HG03520 (cell line): ENCODE measurements at regions not wholly inside any gene's neighbourhood (a gene's known extent, or its start where the extent isn't known, plus 50 kb on each side); places are given as distances from the start of the nearest gene placed in this dataset.

Experiments
- ATAC-seq: cut with Tn5 transposase; IDR thresholded peaks from one replicate; pipeline ENCODE4 v1.9.1; 2021; ENCODE audit warnings: mild to moderate bottlenecking, moderate library complexity; ENCODE audit not compliant: unreplicated experiment

DNA sequence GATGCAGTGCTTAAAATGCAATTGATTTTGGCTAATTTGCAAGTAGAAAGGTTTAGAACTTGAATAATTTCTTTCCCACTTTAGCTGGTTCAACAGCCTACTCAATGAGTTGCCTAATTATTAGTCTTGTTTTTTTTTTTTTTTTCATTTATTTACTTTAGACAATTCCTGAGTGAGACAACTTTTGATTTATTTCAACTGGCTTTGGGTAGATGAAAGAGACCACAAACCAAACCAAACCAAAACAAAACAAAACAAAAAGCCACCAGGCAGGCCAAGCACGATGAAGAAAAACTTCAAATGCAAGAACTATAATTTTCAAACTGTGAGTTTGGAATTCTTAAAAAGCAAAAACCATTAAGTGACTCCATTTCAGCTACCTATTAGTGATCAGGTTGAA lies 469.9 kb downstream of the GBE1 start:
- ATAC-seq, result no peak

DNA sequence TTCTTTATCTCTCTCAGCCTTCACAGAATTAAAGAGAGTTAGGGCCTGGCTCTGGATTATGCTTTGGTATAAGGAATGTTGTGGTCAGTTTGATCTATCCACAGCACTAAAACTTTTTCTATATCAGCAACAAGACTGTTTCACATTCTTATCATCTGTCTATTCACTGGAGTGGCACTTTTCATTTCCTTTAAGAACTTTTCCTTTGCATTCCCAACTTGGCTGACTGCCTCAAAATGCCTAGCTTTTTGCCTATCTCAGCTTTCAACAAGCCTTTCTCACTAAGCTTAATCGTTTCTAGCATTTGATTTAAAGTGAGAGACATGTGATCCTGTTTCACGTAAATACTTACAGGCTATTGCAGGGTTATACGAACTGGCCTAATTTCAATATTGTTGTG lies 471.8 kb downstream of the GBE1 start:
- no peak for ATAC-seq

DNA sequence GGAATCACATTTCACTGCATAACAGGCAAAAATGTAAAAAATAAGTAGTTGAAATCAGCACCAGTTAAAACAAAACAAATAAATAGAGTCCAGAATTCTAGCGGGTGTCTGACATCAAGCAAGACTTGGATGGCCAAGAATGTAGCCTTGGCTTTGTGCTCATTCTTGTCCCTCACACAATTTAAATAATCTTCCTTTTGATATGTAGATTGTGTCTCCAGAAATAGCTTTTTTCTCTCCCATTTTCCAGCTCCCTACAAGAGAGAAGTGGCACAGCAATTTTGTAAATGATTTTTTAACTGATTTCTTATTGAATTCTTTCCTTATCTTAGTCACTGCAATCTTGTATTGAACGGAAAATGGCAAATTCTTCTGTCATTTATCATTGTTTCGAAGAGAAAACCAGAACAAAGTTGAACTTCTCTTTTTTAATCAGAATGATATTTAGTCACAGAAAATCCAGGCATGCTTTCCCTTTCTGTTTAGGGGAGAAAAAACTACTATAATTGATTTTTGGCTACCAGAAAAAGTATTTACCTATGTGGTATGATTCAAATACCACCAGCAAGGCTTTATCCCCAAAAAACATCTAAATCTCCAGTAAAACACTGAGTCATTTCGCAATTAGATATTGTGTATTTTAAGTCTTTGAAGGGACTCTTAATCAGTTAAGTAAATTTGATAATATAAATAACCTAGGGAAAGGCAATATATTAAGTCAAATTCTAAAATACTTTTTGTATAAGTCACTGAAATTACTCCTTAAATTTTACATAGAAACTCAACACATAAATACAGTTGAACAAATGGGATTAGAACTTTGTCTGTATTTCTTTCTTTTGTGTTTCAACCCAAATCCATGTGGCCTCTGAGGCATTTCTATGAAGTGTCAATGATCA lies 481.7 kb downstream of the GBE1 start:
- no peak for ATAC-seq

DNA sequence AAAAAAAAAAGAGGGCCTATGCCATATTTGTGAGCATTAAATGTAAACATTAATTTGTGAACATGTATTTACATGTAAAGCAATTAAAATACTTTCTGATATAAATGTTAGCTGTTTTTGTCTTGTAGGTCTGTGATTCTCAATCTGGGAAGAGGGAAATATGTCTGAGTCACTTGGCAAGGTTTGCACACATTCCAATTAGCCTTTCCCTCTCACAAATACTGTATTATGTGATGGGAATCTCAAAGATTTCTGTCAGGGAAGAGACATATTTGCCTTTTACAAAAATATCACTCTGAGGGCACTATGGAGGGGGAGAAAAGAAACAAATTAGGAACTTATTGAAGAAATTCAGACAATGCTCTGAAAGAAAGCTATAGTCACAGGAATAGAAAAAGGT lies 483.6 kb downstream of the GBE1 start:
- ATAC-seq, result no peak

DNA sequence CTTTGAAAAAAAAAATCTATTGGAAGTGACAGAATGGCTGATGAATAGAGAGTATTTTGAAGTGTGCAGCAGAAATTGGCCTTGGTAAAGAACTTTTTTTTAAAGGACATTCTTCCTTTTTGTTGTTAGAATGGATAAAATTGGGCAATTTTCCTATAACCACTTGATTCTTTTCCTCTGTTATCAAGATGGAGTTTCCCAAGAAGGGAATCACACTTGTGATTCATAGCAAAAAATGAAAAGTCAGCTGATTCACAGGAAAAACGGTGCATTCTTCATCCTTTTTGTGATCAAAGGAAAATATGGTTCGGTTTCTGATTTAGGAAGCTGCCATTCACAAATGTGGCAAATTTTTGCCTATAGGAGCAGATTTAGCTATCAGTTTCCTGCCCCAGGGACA lies 486.8 kb downstream of the GBE1 start:
- ATAC-seq, result no peak

DNA sequence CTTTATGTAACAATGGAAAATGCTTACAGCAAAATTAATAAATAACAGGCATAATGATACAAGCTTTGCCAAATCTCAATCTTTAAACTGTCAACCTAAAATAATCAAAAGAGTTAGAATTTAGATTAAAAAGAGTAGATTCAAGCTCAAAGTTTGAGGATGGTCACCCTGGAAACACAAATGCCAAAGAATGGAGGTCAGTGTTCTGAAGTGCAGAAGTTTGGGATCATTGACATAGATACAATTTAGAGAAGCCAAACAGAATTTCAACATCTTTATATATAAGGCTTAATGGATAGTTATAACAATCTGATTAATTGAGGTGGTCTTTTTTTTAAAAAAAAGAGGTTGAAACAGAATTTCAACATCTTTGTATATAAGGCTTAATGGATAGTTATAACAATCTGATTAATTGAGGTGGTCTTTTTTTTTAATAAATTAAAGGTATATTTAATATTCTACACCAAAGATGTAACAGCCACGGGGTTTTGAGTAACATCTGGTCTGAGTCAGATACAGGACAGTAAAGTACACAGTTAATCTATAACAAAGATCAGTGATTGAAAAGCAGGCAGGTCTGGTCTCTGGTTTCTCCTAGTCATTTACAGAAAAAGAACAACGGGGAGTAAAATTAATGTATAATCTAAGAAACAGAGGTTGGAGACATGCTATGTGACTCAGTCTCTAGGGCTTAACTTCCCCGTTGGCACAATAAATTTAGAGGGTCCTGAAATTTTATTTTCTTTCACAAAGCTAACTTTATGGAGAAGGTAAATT lies 490.7 kb downstream of the GBE1 start:
- peak; percentile 86 for ATAC-seq

DNA sequence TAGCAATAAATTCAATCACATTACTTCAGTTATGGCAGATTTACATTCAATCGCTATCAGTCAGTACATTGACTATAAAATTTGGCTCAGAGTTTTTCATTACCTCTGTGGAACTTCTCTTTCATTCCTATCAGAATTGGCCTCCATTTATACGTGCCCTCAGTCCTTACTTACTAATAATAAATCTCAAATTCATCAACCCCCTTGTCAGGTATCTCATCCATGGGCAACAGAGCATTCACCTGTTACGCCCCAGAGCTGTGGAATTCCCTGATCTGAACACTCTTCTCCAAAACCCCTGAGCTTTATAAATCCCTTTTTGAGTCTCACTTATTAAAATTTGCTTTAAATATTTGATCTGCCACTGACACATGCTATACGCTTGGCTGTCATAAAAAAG lies 492.9 kb downstream of the GBE1 start:
- no peak for ATAC-seq

DNA sequence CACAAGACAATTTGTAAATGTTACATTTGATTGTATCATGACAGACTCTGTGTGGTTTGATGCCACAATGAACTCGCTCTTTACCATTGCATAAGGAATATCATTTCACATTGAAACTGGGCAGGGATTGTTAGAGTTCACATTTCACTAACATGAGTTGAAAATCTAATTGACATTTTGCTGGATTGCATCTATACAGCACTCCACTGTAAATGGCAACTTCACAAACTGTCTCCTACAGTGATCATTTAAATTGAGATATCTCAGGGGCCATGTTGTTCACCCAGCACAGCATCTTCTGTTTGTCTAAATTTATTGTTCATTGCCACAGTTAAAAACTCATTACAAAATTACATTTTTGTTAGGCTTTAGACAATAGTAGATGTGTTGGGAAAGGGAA lies 499.4 kb downstream of the GBE1 start:
- no peak for ATAC-seq

DNA sequence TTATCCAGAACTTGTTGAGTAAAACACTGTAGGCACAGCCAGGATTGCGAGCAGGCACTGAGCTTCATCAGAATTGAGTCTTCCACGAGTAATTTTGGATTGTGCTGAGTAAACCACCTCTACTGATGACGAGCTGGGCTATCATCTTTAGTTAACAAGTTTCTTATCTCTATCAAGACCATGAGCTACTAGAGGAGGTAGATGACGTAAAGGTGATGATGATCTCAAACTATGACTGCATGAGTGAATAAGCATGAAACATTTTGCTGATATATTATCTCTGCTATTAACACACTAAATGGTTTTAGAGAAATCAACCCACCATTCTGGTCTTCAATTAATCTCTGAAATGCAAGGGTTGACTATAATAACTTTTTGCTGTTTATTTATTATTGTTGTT lies 506.0 kb downstream of the GBE1 start:
- ATAC-seq, result no peak

DNA sequence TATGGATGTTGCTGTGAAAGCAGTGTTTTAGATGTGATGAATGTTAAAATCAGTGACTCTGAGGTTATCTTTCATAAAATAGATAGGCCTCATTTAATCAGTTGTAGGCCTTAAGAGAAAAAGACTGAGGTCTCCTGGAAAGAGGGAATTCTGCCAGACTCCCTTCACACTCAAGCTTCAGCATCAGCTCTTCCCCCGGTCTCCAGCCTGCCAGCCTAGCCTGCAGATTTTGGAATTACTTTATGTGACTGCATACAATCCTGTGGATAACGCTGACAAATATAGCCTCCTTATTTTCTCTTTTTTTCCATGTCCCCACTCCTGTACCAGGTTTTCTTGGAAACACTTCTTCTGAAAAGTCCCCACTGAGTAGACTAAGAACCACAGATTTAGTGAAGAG lies 510.3 kb downstream of the GBE1 start:
- ATAC-seq, result no peak

DNA sequence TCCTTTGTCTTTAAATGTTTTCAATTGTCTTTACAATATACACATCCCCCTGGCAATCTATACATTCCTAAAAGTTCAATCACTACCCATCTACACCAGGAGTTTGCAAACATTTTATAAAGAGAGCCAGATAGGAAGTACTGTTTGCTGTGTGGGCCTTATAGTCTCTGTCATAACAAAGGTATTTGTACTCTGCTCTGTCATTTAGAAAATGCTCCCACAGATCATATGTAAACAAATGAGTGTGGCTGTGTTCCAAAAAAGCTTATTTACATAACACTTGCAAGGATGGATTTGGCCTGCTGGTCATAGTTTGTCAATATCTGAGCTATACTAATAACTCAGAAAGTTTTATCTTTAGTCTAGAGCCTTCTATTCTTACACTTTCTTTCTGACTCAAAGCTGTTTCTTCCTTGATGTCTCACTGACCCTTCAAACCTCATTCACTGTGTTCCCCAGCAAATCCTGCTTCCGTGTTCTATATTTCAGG lies 511.9 kb downstream of the GBE1 start:
- peak; percentile 67 for ATAC-seq

DNA sequence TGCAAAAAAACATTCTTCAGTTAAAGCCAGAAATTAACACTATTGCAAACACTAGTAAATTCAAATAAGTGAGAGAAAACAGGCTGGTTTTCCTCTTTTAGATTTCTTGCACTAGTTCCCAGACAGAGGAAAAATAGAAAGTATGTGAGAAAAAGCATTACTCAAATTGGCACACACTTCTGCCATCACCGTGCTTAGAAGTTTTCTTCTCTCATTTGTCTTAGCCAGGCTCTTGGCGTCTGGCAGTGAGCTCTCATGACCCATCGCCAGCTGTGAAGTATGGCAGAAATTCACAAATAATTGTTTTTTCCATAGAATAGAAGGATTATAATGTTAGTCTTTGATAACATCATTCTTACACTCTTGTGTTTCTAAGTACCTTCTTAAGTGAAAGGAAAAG lies 515.9 kb downstream of the GBE1 start:
- no peak for ATAC-seq

DNA sequence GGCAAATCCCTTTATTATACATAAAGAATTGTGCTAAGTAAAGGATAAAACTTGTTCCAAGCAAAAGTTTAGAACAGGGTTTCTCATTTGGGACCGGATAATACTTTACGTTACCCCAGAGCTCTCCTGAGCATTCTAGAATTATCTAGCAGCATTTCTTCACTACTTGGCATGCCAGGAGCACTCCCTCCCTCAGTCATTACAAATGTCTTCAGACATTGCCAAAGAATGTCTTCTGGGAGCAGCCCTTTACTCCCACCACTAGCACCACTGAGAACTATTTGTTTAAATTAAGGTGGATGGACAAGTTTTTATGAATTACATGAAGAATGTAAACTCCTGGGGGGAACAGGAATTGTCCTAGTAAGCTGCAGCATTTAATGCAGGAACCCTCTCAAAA lies 516.4 kb downstream of the GBE1 start:
- no peak for ATAC-seq

DNA sequence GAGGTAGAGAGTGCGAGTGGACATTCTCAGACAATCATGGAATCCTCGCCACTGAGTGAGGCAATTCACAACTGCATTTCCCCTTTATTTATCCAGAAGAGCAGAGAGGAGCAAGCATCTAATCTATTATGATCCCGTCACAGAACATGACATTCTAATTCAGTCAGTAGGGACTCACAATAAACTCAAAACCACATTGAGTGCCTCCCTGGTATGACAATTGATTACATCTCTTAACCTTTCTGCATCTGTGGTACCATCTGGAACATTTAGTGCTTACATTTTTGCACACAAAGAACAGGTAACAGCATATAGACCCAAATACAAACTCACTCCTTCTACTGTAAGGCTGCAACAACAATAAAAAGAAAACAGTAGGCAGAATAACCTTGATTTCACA lies 517.2 kb downstream of the GBE1 start:
- no peak for ATAC-seq

DNA sequence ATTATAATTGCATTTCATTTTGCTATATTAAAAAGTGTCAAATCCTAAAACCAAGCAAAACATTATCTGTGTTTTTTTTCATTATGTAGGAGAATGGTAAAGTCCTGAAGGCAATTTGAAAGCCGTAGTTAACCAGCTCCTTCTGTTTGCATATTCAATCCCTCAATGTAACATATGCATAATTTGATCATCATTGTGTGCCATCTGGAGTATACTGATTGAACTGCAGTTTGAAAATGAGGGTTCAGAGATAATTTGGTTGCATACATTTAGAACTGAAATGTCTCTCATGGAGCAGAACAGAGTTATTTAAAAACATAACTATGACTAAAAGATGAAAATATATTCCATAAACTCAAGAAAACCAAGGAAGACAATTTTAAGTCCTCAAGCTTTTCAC lies 518.6 kb downstream of the GBE1 start:
- ATAC-seq, result no peak

DNA sequence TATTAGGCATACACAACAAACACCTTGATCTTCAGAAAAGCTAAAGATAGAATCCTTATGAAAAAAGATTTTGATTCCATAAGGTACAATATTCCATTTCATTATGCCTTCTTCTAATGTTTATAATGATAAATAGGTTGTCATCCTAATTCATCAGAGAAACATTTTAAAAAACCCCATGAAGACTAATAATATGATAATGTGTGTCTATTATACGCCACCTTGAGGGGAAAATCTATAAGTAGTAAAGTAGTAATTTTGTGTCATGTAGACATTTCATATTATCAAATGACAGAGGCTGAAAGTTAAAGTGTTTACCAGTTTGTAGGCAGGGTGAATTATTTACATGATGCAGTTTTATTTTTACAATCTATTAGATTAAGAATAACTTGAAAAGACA lies 524.3 kb downstream of the GBE1 start:
- no peak for ATAC-seq

DNA sequence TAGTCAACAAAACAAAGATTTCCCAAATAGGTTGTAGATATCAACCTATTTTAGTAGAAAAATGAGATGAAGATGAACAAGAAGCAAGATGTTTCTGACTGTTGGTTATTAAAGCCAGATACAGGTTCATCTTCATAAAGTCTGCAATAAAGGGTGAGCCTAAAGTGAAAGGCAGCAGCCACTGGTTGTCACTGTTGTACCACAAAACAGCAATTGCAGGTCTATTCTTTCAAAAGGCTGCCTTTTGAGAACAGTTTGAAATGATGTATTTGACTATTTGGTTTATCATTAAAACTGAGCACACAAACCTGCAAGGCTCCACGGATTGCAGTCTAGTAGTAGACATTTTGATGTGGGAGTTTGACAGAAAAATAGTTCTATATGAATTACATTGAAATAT lies 543.4 kb downstream of the GBE1 start:
- ATAC-seq, result no peak

DNA sequence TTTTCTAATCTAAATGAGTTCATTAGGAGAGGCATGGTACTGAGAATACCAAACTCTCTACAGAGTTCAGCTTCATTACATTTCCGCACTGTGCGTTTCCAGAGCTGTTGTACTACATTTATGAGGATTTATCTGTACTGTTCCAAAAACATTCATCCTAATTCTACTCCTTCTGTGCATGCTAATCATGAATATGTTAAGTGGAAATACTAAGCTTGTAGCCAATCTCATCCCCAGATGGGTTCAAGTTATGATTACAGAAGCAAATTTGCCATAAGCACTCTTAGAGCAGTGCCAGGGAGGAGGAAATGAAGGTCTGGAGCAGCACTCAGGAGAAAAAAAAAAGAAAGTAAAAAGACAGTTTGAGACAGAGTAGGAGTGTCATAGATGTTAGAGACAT lies 544.3 kb downstream of the GBE1 start:
- no peak for ATAC-seq

DNA sequence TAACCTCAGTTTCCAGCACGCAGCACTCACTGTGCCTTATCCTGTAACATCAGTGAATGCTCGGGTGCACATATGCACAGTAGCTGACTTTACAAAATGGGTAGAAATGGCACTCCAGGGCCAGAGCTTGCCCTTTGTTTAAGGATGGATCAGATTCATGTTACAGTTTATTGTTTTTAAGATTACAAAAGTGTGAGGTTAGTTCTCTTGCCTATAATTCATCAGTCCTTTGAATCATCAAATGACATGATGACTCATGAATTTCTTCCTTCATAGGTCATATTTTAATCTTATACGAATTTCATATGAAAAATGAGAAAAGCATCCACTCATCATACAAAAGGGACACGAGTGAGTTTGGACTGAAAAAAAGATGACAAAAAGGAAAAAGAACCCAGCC lies 545.3 kb downstream of the GBE1 start:
- ATAC-seq, result no peak

DNA sequence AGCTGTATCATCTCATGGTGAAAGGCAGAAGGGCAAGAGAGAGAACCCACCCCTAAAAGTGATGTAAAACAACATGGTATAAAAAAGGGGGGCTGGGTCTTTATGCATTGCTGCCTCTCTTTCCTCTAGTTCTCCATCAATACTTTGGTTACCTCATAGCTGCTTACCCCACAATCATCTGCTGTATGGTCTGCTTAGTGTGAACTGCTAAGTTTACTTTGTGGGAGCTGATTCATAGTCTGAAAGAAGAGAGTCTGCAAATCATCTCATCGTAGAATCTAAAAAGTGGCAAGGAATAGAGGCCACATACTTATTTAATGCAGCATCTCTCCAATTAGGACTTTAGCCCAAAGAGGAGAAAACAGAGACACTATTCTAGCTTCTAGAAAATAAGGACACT lies 546.8 kb downstream of the GBE1 start:
- no peak for ATAC-seq

DNA sequence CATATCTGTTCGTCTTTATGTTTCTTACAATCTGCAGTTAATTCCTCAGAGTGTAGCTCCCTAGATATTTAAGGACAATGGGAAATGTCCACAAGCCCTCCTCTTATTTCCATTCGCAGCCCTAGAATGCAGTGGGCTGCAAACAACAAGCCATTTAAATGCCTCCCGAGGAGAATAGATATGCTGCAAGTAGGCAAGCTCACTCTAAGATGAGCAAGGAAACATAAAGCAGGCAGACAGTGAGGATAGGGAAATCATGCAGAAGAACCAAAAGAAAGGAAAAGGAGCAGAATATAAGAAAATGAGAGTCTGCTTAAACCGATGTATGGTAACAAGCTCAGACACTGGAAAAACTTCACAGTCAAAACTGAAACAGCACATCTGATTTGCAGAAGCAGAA lies 561.9 kb downstream of the GBE1 start:
- ATAC-seq, result no peak

DNA sequence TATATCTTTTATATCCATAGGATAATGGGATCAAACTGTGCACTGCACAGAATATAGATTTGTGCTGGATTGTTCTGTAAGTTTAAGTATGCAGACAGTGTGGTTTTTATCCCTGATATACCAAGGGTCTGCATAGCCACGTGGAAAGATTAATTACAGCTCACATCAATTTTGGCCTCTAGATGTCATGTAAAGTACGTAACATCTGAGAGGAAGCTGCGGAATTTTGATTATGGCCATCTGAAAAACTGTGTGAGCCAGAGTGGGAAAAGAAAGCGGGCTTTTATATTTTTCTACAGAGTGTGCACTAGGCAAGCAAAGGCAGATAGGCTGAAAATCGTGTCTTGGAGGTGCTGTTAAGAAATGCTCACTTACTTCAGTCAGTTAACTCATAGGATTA lies 562.7 kb downstream of the GBE1 start:
- ATAC-seq, result no peak
